Lower lobe of right lung (tissue), 2 donors: ENCODE measurements at regions not wholly inside any gene's neighbourhood (a gene's known extent, or its start where the extent isn't known, plus 50 kb on each side); places are given as distances from the start of the nearest gene placed in this dataset.
"Not testable (repeated sequence)": the region's sequence is repeated elsewhere in the genome, so short reads cannot be mapped to it uniquely, and the experiment has no call there.

Source experiments
- ATAC-seq, 2 donors: fragments of 200-7000 bp; cut with Tn5 transposase; one replicate each; pipeline ENCODE4 v1.9.1; 2020 to 2022; ENCODE audit warnings: mild to moderate bottlenecking in 2 of 2, moderate library complexity in 2 of 2
- DNase-seq: peaks from one replicate; pipeline ENCODE4 v3.0.0-alpha.2; 2020
- H3K27ac ChIP-seq: fragments of 200-600 bp; one replicate; pipeline ENCODE4 v1.8.0; 2022
- H3K27me3 ChIP-seq: fragments of 200-600 bp; one replicate; pipeline ENCODE4 v1.8.0; 2022; ENCODE audit warnings: low read depth
- H3K36me3 ChIP-seq: fragments of 200-600 bp; one replicate; pipeline ENCODE4 v1.8.0; 2022; ENCODE audit warnings: mild to moderate bottlenecking
- H3K4me1 ChIP-seq: fragments of 200-600 bp; one replicate; pipeline ENCODE4 v1.8.0; 2022
- H3K4me3 ChIP-seq: fragments of 200-600 bp; one replicate; pipeline ENCODE4 v1.8.0; 2022; ENCODE audit warnings: mild to moderate bottlenecking
- H3K9me3 ChIP-seq: fragments of 200-600 bp; one replicate; pipeline ENCODE4 v1.8.0; 2022
- CTCF ChIP-seq: fragments of 200-600 bp; IDR thresholded peaks from one replicate; pipeline ENCODE4 v1.8.0; 2022; ENCODE audit warnings: antibody characterized with exemption, mild to moderate bottlenecking
- intact Hi-C: fragments of 100-400 bp; cut with DNase I; formaldehyde crosslinking; loops from one replicate; pipeline ENCODE4 v1.11.0; 2022
- donor health status: DM: no; HTN: yes; CAD: no; lungs with severe emphysema.

- ATAC-seq (no peak), DNase-seq (no peak)
- Histone ChIP-seq H3K27me3 (no peaks in the 10 kb centered on the region), H3K4me1 (no peaks in the 10 kb centered on the region), H3K36me3 (no peaks in the 10 kb centered on the region), H3K27ac (no peak overlapping the region), H3K4me3 (no peak overlapping the region), H3K9me3 (peaks cover 2% of the 10 kb centered on the region)
- TF ChIP-seq CTCF, result no peak
- intact Hi-C loops, result no loop called here
Observed at GRCh38 chr3:66639809-66640356, 139.1 kb upstream of the LRIG1 start.

- no peak for ATAC-seq
- H3K36me3 ChIP-seq, result no peaks in the 10 kb centered on the region
- no peak for TF ChIP-seq CTCF
- peaks cover 9% of the 10 kb centered on the region for H3K9me3 ChIP-seq
- H3K27me3 ChIP-seq, result no peaks in the 10 kb centered on the region
- no peaks in the 10 kb centered on the region for H3K4me1 ChIP-seq
- no peak overlapping the region for H3K4me3 ChIP-seq
- no peak overlapping the region for H3K27ac ChIP-seq
- DNase-seq, result no peak
- intact Hi-C loops, result no loop called here
Observed at GRCh38 chr3:66642019-66642418, 141.2 kb upstream of the LRIG1 start.

- Histone ChIP-seq H3K9me3 (peaks cover 9% of the 10 kb centered on the region), H3K27me3 (no peaks in the 10 kb centered on the region), H3K4me3 (no peak overlapping the region), H3K27ac (no peak overlapping the region), H3K4me1 (no peaks in the 10 kb centered on the region), H3K36me3 (no peaks in the 10 kb centered on the region)
- ATAC-seq (no peak), DNase-seq (no peak)
- intact Hi-C loops, result no loop called here
- no peak for TF ChIP-seq CTCF
Observed at GRCh38 chr3:66642484-66642883, 141.7 kb upstream of the LRIG1 start.

GRCh38 chr3:66644549-66644948 is 143.7 kb upstream of the LRIG1 start:
- H3K27ac ChIP-seq, result no peak overlapping the region
- no peaks in the 10 kb centered on the region for H3K27me3 ChIP-seq
- no peak for TF ChIP-seq CTCF
- H3K36me3 ChIP-seq, result no peaks in the 10 kb centered on the region
- DNase-seq, result no peak
- peak; percentile 37 to 53 for ATAC-seq
- peaks cover 9% of the 10 kb centered on the region for H3K9me3 ChIP-seq
- H3K4me3 ChIP-seq, result no peak overlapping the region
- intact Hi-C loops, result no loop called here
- H3K4me1 ChIP-seq, result no peaks in the 10 kb centered on the region

GRCh38 chr3:66648975-66649374 is 148.2 kb upstream of the LRIG1 start:
- intact Hi-C loops, result no loop called here
- DNase-seq (no peak), ATAC-seq (no peak)
- Histone ChIP-seq H3K36me3 (no peaks in the 10 kb centered on the region), H3K27me3 (no peaks in the 10 kb centered on the region), H3K4me3 (no peak overlapping the region), H3K9me3 (peaks cover 9% of the 10 kb centered on the region), H3K4me1 (no peaks in the 10 kb centered on the region), H3K27ac (no peak overlapping the region)
- TF ChIP-seq CTCF, result no peak

GRCh38 chr3:66651520-66651919 is 150.7 kb upstream of the LRIG1 start:
- H3K4me1 ChIP-seq, H3K27ac ChIP-seq, intact Hi-C loops, H3K9me3 ChIP-seq, H3K36me3 ChIP-seq, H3K4me3 ChIP-seq, DNase-seq, ATAC-seq, H3K27me3 ChIP-seq: not testable (repeated sequence)

GRCh38 chr3:66652100-66652499 is 151.3 kb upstream of the LRIG1 start:
- H3K4me3 ChIP-seq, H3K4me1 ChIP-seq, H3K36me3 ChIP-seq, H3K27me3 ChIP-seq, ATAC-seq, H3K9me3 ChIP-seq, H3K27ac ChIP-seq, DNase-seq, intact Hi-C loops: not testable (repeated sequence)
